Amniotic stem cell (primary cell): ENCODE measurements at regions not wholly inside any gene's neighbourhood (a gene's known extent, or its start where the extent isn't known, plus 50 kb on each side); places are given as distances from the start of the nearest gene placed in this dataset.
"Not testable (repeated sequence)": the region's sequence is repeated elsewhere in the genome, so short reads cannot be mapped to it uniquely, and the experiment has no call there.

Experiments used
- DNase-seq: peaks from one replicate; lab custom pipeline; 2025; lab: John Stamatoyannopoulos, UW

DNA sequence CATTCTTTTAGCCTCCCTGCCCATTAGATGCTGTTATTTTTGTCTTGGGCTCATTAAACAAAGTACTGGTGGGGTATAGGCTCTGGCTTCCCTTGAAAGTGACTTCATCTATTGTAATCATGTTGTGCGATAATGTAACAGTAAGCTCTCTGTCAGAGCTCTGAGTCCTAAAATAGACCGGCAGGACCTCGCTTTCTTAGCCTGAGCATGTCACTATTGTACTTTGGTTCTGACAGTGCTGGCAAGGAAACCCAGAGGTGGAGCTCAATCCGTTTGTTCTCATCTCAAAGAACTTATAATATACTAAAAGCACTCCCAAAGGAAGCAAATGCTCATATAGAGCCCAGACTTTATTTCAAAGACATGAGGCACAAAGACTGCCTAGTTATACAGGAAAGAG, 339.1 kb upstream of the CCNH start:
- no peak for DNase-seq

DNA sequence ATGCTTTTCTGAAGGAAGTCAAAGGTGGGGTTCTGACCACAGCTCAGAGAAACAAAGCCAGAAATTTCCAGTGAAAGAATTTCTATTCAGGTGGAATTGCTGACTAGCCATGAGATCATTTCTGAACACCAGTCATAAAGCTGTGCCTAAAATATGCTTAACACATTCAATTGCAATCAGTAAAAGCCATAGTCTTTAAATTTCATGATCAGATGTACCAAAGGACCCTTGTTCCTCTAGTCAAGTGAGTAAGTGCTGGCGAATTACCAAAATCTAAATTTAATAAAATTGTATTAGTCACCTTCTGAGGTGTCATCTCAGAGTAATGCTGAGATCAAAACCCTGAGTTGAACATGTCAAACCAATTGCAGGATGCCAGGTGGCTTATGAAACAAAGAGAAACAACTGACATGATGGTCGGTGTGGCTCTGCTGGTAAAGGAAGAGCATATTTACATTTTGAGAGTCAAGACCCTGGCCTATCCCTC, 334.2 kb upstream of the CCNH start:
- DNase-seq, result no peak

DNA sequence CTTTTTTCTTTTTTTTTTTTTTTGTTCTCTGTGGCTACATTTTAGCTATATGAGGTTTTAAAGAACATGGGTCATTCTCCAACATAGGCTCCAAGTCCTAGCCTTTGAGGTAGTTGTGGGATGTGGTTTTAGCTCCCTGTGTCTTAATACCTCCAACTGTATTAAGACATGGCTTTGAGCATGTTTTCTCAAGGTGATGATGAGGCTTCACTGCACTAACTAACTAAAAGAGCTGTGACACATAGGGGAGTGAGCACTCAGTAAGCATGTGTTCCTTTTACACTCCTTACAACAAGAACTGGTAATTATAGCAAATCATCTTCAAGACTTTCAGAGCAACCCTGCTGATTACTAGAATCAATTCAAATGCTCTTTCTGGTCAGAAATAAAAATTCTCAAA, 333.6 kb upstream of the CCNH start:
- DNase-seq, result no peak

DNA sequence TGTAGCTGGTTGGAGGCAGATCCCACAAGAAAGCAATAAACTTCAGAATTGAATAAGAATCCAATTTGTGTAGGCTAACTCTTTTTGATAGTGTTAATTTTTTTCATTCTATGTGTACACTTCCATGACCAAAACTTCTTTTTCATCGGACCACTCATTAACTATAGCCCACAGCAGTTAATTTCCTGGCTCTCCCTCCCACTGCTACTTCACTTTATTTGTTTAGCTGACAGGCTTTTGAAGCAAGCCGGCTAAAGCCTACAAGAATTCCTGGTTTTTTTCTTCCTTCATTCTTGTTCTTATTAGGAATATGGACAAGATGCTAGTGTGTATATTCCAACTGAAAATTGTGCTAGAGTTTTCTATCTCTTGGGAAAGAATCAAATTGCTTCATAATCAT, 329.2 kb upstream of the CCNH start:
- DNase-seq, result no peak

DNA sequence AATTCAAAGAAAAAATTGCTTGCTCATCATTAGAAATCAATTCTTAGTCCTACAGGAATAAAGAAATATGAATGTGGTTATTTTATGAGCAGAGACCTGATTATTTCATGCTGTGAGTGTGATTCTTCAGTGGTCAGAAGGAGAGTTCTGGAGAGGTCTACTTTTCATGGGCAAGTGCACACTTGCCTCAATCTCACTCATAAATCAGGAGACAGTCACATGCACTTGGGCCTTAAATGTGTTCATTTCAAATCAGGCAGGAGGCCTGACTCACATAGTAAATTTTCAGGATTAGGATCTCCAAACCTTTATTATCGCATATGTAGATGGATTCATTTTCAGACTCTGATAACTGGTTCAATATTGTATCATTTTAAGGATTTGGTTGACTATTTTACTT, 323.2 kb upstream of the CCNH start:
- no peak for DNase-seq

DNA sequence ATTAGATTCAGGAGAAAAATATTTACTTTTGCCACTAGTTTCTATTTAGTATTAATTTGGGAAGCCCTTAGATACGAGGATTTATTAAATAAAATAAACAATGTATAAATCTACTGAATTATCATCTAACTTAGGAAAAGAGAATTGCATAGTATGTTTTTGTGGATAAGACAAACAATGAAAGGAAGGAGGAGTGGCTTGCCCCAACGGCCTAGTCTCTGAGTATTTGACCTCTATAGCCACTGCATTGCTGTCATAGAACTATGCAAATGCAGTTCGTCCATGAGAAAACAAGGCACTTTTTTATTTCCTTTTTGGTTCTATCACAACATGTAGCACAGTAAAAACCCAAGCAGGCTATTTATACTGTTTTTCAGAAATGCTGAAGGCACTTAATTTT, 321.2 kb upstream of the CCNH start:
- no peak for DNase-seq

DNA sequence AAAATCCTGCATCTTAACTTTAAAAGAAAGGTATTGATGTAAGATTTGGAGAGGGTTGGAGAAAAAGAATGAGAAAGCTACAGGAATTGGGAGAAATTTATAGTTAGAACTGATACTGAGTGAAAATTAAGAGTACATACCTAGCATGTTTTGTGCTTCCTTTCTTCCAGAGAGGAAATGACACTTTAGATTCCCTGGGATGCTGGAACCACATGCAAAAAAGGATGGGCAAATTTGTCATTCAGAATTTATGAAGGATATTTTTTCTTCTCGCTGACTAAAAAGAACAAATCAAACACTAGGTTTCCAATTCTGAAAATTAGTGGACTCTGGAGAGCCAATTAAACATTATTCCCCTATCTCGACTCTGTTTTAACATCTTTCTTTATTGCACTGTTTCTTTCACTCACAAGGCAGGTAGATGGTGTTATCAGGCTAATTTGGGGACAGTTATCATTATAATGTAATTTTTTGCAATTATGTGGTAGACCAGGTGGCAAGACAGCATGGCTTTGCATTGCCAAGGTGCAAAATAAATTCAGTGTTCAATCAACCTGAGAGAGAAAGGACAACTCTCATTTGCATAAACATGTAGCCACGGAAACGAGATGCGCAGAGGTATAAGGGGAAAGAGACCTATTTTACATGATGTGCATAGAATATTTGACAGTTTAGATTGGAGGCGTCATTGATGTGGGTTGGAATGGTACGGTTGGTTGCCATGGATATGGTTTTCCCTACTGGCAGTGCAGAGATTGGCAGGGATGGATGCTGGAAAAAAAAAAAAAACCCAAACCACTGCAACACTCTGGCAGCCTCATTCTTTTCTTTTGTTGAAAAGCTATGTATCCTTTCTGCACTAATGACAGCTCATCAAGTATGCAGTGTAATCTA, 320.4 kb upstream of the CCNH start:
- no peak for DNase-seq

DNA sequence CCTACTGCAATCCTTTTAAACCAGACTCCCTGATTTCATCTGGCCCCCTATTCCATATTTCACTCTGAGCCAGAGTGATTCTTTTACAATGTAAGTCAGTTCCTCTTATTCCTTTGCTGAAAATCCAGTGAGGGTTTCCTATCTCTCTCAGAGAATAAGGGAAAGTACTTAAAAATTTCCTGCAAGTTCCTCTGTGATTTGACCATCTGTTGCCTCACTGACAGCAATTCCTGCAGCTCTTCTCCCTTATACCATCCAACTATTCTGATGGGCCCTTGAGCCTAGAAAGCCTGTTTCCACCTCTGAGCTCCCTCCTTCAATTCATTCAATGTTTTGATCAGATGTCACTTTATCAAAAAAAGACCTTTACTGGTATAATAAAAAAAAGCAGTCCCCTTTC, 317.1 kb upstream of the CCNH start:
- no peak for DNase-seq

DNA sequence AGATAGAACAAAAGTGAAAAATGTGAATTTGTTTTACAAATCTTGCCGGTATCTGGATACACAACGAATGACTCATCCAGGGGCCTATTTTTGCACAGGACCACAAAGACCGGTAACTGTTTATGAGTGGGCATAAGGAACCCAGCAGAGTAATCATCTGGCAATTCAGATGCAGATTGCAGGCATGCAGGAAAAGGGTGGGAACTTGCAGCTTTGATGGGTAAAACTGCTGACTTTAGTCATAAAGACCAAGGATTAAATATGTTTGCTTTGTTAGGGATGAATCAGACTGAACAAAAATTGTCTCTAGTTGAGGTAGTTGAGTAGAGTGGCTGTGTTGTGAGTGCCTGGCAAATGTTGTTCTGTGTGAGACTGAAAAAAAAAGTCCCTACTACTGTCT, 309.6 kb upstream of the CCNH start:
- no peak for DNase-seq

DNA sequence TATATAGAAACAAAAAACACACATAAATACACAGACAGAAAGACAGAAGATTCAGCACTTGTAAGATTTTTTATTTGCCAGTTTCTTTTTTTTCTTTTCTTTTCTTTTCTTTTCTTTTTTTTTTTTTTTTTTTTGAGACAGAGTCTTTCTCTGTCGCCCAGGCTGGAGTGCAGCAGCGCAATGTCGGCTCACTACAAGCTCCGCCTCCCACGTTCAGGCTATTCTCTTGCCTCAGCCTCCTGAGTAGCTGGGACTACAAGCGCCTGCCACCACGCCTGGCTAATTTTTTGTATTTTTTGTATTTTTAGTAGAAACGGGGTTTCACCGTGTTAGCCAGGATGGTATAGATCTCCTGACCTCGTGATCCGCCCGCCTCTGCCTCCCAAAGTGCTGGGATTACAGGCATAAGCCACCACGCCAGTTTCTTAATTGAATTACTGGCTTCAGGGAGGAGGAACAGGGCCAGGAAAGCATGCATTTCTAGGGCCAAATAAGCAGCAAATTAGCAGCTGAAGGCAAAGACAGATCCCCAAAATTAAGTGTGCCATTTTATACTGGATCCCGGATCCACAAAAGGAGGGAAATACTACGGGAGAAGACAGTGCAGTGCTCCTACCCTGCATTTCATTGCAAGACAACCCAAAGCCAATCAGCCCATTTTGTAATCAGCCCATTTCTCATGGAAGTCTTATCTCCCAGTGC, 305.6 kb upstream of the CCNH start:
- not testable (repeated sequence) for DNase-seq

DNA sequence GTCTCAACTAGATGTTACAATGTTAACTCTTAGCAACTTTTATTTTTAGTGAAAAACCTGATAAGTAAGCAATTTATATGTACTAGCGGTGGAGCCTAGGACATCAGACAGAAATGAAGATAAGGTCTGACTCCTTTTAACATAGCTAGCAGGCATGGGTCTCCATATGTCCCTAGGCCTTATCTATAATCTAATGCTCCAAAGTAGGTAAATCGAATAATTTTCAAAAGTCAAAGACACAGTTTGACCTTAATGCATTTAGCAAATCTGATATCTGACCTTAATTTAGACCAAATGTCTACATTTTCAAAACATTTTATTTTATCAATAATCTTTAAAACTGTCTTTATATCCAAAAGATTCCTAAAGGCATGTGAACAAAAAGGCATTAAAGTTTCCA, 305.0 kb upstream of the CCNH start:
- no peak for DNase-seq

DNA sequence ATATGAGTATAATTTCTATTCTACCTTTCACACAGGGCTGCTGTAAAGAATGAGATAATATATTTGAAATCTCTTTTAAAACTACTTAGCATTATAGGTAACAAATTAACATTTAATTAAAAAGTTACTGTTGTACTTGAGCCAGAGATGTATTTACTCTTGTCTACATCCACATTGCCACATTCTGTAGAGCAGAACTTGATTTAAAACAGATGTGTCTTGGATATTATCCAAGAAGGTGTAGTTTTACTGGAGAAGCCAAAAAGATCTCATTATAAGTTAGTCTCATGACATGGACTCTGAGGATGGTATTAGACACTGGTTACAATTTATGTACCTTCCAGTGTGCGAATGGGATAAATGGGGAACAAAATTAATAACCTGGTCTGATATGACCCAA, 293.1 kb upstream of the CCNH start:
- no peak for DNase-seq

DNA sequence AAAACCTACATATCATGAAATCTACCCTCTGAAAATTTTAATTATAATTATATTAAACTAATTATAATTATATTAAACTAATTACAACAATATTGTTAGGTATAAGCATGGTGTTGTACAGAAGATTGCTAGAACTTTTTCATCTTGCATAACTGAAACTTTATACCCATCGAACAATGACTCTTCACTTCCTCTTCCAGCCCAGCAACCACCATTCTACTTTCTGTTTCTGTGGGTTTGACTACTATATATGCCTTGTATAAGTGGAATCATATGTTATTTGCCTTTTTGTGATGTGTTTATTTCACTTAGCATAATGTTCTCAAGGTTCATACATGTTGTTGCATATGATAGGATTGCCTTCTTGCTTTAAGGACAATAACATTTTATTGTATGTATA, 274.2 kb upstream of the CCNH start:
- no peak for DNase-seq

DNA sequence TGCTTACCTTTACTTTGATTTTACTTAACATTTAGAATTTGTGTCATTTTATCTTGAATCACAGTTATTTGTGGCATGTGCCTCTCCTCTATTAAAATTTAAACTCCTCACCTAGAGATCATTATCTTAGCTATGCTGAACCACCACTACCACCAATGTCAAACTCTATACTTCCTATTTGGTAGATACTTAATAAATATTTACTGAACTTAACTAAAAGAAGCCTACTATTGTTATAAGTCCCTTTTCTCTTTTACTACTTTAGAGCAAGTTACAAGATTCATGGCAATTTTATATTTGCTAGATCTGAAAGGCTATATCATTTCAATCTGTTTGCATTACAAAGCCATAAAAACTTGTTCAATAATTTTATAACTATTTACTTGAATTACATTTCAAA, 273.3 kb upstream of the CCNH start:
- no peak for DNase-seq

DNA sequence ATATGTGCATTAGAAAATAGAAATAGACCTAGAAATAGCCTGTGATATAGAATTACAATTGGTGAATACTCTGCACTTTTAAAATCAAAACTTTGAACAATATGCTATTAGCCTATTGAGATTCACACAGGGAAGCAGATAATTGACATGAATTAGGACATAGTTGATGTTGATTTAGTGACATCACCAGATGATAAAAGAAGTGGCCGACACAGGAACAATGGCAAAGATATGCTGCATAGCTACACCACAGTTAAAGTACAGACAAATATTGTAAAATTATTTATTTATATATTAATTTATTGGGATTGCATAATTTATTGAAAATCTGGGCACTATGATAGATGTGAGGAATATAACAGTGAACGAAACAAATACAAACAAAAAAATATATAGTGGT, 261.5 kb upstream of the CCNH start:
- no peak for DNase-seq

DNA sequence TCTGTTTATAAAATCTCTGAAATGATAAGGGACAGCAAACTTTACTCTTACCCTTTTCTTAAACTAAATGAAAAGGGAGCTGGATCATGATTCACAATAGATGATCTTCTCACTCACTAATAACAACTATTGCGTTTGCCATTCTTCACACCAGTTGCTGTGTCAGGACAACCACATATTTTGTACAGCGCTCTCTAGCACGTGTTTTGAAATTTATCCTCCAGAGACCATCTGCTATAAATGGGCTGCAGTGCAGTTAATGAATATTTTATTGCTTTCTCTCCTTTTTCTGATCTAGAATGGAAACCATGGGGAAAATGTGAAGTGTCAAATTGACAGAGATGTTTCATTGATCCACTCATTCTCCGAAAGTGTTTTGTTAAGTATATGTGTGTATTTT, 258.4 kb upstream of the CCNH start:
- no peak for DNase-seq

DNA sequence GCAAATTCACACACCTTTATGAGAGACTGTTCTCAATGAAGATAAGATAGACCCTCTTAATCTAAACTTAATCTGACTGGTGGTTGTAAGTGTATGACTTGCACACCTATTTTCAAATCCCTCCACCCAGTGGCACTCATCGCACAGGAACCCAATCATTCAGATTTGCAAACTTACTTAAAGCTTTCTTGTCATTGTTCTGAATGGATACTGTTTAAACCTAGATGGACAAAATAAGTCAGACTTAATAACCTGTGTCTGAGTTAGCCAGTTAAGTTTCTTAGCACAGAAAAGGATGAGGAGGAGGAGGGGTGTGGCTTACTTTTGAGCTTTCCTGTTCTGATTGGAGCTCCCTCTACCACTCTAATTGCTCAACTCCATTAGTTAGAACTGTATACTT, 252.4 kb upstream of the CCNH start:
- DNase-seq, result no peak

DNA sequence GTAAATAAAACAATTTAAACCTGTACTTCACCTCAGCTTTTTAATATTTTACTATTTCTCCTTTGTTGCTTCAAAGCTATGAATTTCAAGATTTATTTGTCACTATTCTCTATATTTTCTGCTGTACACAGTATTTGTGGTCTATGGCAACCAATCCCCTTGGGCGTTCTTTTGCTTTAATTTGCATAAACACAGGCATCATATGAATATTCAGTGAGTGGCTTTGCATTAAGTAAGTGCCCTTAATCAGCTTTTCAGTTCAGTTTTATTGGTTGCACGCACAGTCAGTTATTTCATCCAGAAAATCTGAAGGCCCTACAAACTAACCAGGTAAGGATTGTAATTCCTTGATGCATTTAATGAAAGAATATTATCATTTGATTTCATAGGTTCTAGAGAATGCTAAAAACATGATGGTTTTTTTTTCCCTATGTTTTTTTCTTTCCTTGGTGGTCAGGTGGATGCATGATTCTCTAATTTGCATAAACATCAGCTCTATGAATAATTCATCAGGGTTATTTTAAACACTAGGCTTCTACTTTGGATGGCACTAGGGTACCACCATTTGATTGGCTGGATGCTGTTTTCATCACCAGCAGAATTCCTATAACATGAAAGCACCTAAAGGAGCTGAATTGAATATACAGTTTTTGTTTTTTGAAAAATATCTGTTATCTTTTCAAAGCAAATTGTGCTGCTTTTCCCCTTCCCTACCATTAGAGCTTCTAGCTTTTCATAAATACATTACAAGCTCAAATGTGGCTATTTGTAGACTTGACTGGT, 249.2 kb upstream of the CCNH start:
- no peak for DNase-seq

DNA sequence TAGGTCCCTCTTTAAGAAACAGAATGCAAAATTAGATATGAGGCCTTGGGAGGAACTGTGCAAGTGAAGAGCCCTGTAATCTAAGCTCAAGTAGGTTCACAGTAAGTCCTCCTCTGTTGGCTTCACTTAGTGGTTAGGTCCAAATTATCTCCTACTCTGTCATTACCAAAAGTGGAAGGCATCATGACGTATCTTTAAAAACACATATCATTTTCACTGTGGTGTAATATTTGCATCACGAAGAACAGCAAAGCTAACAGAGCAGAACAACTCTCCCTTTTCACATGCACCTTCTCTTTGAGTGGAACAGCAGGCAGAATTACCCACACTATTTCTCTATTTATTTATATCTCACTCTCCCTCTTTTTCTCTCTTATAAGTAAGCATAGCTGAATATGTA, 240.5 kb upstream of the CCNH start:
- no peak for DNase-seq

DNA sequence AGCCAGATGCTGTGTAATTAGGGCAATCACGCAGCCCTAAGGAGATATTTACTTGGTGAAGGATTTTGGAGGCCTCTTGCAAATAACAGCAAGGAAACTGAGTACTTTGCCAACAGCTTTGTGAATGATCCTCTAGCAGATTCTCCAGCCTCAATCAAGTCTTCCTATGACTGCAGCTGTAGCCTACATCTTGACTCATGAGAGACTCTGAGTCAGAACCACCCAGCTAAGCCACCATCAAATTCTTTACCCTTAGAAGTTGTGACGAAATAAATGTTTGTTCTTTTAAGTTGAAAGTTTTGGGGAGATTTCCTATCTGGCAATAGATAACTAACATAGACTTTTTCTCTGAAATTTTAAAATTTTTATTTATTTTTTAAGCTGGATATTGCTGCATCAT, 237.6 kb upstream of the CCNH start:
- DNase-seq, result no peak

DNA sequence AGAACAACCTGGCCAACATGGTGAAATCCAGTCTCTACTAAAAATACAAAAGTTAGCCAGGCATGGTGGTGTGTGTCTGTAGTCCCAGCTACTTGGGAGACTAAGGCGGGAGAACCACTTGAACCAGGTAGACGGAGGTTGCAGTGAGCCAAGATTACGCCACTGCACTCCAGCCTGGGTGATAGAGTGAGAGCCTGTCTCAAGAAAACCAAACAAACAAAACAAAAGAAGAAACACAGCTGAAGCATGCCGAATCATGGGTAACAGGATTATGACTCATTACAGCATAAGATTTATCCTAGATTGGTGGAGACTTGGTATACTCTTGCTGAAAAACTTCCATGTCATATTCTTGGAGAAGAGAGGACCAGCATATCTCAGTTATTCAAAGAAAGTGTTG, 236.7 kb upstream of the CCNH start:
- DNase-seq, result no peak

DNA sequence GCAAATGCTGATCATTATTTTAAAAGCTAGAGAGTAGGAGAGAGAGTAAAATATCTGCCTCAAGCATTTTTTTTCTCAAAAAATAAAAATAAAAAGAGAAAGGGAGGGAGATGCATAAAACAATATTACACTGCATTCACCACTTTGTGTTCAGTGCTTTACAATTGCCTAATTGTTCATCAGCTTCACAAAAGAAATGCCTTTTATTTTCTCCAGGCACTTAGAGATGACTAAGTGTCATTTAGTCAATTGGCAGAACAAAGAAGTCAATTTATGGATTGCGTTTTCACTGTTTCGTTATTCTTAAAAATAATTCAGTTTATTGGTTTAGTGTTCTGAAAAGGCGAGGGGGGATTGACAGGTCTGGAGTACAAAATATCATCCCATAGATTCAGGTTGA, 232.5 kb upstream of the CCNH start:
- DNase-seq, result no peak

DNA sequence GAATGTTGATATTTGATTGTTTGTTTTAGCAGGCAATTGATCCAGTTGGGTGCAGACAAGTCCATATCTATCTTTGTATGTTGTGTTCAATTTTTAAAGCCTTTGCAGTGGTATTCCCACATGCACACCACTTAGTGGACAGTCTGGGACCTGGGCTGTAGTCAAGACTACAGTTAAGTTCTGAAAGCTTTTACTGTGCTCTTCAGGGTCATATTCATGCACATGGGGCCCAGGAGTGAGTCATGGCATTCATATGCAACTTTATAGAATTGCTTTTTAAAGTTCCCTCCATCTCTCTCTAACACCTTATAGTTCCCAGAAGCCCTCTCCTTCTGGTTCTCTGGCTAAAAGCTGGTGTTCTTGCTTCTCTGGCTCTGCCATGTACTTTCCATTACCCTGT, 228.2 kb upstream of the CCNH start:
- no peak for DNase-seq
